GM18517 (cell line): ENCODE measurements at regions not wholly inside any gene's neighbourhood (a gene's known extent, or its start where the extent isn't known, plus 50 kb on each side); places are given as distances from the start of the nearest gene placed in this dataset.

Experiments used
- ATAC-seq: cut with Tn5 transposase; IDR thresholded peaks from one replicate; pipeline ENCODE4 v1.9.1; 2021; ENCODE audit warnings: mild to moderate bottlenecking, moderate library complexity; ENCODE audit not compliant: unreplicated experiment

DNA sequence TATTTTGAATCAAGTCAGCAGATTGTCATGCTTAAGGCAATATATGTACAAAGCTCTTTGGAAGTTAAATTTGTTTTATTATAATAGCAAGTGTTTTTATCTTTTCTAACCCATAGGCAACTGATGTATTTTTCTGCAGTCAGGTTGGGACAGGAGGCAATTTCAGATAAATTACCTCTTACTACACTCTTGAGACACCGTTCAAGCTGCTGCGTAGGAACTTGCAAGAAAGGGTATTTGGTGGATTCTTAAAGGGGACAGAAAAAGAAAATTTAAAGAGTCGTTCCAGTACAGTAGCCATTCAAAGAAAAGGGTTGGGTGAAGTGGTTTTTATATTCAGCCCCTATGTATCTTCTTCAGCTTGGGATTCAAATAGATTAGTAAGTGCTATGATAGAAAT is 112.4 kb upstream of the APC start:
- ATAC-seq, result no peak

DNA sequence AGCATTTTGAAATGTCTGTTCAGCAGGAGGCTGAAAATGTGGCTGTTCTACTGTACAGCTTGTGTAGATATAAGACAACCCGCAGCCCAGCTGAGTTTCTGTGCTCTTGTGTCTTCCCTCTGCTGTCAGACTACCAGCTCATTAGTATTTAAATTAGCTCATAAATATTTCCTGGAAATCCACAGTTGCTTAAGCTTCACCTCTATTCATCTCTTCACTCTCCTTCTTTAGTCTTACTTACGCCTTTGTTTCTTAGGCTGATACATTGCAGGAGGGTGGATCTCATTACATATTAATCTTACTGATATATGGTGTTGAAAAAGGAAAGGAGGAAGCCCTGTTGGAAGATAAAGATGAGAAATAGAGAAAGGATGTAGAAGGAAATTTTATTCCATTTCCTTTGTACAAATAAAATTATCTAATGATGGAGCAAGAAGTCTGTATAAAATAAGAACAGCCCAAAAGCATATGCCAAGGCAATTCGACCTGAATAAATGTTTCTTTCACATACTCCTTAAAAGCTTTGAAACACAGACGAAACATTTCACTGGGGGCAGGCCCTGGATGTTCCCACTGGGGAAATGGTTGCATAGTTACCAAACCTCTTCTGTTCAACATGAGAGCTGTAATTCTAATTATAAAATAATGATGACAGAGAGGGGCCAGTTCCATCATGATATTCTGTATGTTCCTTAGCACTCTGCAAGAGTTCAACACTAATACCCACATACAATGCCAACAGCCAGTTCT is 111.8 kb upstream of the APC start:
- ATAC-seq, result no peak

DNA sequence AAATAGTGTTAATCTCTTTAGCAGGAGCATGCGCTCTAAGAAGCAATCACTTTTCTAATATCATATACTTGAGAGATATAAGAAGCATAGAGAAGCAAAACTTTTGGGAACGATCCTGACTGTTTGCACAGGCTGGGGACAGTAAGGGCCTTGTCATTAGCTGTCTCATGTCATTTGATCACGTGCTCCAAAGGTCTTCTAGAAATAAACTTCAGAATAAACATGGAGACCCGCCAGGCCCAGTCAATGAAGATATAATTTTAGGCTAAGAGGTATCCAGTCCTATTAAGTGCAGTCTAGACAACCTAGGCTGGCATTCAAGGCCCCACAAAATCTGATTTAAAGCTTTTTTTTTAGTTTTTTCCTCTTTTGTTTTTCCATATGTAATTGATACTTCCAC is 111.0 kb upstream of the APC start:
- no peak for ATAC-seq

- ATAC-seq, result no peak
Observed at GRCh38 chr5:112628214-112628980, 109.3 kb upstream of the APC start.

GRCh38 chr5:112630246-112631009 is 107.3 kb upstream of the APC start:
- no peak for ATAC-seq

DNA sequence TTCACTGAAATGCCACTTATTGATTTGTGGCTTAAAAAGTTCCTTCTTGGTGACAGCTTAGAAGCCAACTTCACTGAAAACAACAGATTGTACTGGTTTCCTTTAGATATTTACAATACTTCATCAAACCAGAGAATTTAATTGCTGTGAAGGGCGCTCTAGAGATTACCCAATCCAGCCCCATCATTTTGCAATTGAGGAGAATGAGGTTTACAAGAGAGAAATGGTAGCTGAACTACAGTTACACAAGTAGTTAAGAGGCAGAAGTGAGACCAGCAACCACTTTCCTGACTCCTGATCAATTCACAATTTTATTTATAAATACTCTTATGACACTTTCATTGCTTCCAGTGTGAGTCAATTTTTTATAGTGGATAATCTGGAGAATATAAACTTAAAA is 103.5 kb upstream of the APC start:
- ATAC-seq, result no peak

DNA sequence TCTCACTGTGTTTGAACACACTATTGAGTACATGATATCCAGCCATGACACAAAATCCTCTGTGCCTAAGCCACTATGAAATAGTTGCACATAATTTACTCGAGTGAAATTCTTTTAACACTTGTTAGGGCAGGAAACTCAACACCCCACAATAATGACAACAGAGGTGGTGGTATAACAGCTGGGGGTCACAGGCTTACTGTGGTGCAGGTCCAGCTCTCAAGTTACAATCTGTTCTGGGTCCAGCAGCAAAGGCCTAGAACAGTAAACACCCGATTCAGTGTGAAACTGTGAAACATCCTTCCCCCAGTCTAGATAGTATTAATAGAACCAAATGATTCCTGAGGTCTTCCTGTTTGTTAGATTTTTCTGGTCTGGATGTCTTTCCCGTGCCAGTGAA is 102.9 kb upstream of the APC start:
- no peak for ATAC-seq

- ATAC-seq, result no peak
Observed at GRCh38 chr5:112635276-112635675, 102.4 kb upstream of the APC start.

GRCh38 chr5:112635771-112636731 is 101.6 kb upstream of the APC start:
- ATAC-seq, result no peak

DNA sequence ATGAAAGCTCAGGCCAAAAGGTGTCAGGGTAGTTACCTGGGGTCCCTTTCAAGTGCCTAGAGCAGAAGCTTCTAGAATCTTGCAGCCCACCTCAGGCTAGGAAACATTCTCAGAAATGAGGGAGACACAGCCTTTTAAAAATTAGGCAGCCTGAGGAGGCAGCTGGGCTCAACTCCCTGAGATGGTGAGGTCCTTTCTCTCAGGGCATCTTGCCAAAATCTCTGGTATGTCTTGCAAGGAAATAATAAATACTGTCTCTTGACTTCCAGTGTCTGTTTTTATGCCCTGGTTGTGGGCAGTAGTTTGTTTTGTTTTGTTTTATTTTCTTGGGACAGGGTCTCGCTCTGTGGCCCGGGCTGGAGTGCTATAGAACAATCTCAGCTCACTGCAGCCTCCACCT is 100.9 kb upstream of the APC start:
- ATAC-seq, result no peak

- ATAC-seq, result no peak
Observed at GRCh38 chr5:112637343-112637742, 100.3 kb upstream of the APC start.

GRCh38 chr5:112640546-112640945 is 97.1 kb upstream of the APC start:
- no peak for ATAC-seq

DNA sequence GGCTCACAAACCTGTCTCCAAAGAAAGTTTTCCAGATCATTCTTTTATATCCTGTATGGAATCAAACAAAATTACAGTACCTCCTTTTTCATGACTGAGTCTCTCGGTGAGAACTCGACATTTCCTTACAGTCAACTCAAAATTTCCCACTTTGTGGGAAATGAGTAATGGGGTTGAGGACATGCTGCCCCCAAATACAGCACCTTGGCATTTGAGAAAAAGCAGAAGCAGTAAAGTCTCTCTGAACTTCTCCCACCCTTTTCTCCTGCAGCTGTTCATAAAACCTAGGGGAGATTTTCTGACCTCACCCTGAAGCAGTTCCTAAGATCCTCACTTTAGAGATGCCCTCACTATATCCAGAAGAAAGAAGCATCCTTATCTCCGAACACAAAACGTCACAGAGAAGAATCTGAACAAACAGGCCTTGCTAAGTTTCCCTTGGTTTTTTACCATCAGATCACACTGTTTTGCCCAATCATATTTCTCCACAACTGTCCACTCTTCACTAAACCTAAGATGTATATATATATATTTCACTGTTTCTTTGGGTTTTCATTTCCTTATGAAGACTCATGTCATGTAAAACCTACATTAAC is 96.1 kb upstream of the APC start:
- ATAC-seq, result no peak

GRCh38 chr5:112642885-112643284 is 94.8 kb upstream of the APC start:
- no peak for ATAC-seq

DNA sequence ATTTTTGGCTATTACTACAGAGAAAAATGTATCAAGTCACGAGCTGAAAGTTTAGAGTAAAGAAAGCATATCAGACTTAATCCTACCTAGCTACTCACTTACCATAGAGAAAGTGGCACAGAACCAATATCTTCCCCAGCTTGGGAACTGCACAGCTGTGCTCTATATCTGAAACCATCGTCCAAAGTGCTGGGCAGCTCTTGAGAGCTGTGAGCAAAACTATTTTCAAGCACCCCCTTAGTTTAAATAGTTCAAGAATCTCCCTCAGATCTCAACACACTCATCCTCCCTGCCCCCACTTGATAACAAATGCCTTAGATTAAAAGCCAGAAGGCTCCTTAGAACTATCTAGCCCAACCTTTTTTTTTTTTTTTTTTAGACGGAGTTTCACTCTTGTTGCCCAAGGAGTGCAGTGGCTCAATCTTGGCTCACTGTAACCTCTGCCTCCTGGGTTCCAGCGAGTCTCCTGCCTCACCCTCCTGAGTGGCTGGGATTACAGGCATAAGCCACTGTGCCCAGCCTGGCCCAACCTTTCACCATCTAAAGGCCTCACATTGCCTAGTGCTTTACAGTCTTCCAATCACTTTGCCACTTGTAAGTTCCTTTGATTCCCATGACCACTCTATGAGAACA is 94.2 kb upstream of the APC start:
- ATAC-seq, result no peak

DNA sequence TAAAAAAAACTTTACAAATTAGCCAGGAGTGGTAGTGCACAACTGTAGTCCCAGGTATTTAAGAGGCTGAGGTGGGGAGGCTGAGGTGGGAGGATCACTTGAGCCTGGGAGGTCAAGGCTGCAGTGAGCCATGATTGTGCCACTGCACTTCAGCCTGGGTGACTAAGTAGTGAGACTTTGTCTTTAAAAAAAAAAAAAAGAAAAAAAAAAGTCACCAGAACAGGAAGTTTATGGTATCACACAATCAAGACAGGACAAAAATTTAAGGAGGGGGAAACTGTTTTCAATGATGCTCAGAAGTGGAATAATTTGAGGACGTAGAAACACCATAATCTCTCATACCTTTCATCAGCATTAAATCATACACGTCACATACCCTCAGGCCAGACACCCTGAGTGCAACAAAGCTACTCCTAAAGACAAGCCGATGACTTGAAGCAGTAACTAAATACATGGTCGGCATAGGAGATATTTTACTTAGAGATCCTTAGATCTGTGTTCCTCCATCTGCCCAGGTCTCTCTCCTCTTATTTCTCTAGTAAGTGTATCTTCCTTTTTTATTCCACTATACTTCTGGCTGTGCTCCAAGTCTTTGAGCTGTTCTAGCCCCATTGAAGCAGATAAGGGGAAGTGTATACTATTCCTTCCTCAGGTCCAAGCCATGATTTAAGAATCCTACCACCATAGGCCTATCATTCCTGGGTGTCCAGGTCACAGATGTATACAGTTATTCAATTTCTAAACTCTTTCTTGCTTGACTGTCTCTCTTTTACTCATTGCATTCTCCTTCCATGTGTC is 91.3 kb upstream of the APC start:
- no peak for ATAC-seq

DNA sequence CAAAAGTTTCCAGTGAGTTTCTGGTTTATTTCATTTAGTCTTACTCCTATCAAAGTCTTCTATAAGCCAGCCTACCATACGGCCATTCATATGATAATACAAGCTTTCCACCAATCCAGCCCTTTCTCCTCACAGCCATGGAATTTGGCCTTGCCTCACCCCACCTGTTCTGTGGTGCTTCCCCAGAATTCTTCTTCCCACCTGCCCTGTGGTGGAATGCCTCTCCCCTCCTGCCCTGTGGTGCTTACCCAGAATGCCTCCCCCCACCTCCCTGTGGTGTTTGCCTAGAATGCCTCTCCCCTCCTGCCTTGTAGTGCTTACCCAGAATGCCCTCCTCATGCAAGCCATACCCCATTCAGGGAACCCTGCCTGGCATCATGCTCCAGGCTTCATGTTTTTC is 90.3 kb upstream of the APC start:
- no peak for ATAC-seq

DNA sequence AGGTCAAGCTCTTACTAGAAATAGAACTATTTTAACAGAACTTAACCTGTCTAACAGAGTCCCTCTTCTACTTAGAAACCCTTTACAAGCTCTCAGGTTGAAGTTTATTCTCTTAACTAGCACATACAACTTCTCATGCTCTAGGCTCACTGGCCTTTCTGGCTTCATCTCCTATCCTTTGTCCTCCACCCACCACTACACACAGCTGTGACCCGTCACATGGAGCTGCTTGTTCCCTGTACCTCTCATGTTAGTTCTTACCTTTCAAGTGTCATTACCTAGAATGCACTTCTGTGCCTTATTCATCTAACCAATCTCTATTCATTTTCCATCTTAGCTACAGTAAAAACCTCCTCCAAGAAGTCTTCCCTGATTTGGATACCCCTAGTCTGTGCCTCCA is 89.4 kb upstream of the APC start:
- no peak for ATAC-seq

DNA sequence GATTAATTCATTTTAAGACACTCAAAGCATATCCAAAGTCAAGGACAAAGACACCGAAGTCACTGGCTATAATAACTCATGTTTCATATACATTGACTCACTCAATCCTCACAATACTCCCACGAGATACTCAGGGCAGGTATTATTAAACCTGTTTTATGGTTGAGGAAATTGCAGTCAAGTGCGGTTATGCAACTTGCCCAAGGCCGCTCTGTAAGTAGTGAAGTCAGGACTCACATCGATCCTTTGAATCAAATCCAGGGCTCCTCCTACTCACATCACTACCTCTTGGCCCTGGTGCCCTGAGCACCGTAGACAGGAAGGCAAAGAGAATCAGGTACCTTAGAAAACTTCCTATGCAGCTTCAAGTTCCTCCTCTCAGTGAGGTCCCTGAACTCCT is 87.8 kb upstream of the APC start:
- no peak for ATAC-seq
